Liver (tissue), 3 donors: ENCODE measurements at regions not wholly inside any gene's neighbourhood (a gene's known extent, or its start where the extent isn't known, plus 50 kb on each side); places are given as distances from the start of the nearest gene placed in this dataset.
"Not testable (repeated sequence)": the region's sequence is repeated elsewhere in the genome, so short reads cannot be mapped to it uniquely, and the experiment has no call there.

Experiments
- ATF3 ChIP-seq: IDR thresholded peaks from 2 replicates; pipeline ENCODE4 v1.6.1; 2016; ENCODE audit warnings: antibody characterized with exemption
- CTCF ChIP-seq: fragments of 150-350 bp; IDR thresholded peaks from 2 replicates; pipeline ENCODE4 v1.5.1; 2017; ENCODE audit warnings: improper control_type of control experiment, low read depth, low read length; ENCODE audit not compliant: missing input control
- EGR1 ChIP-seq, 2 donors: IDR thresholded peaks; 2 replicates each; pipeline ENCODE4 v1.6.1; 2016 to 2018; ENCODE audit warnings: antibody characterized with exemption in 2 of 2, low read depth in 2 of 2
- FOXA1 ChIP-seq: IDR thresholded peaks from 2 replicates; pipeline ENCODE4 v1.6.1; 2016; ENCODE audit warnings: antibody characterized with exemption
- FOXA2 ChIP-seq: IDR thresholded peaks from 2 replicates; pipeline ENCODE4 v1.6.1; 2016; ENCODE audit warnings: antibody characterized with exemption
- HNF4A ChIP-seq, 2 donors: conservative IDR thresholded peaks; 2 replicates each; pipeline ENCODE4 v1.6.1; 2016; ENCODE audit warnings: antibody characterized with exemption in 2 of 2, mild to moderate bottlenecking in 2 of 2
- MAX ChIP-seq: IDR thresholded peaks from 2 replicates; pipeline ENCODE4 v1.6.1; 2016; ENCODE audit warnings: antibody characterized with exemption
- RAD21 ChIP-seq, 2 donors: IDR thresholded peaks; 2 replicates each; pipeline ENCODE4 v1.6.1; 2016; ENCODE audit warnings: antibody characterized with exemption in 2 of 2, mild to moderate bottlenecking in 2 of 2
- REST ChIP-seq: IDR thresholded peaks from 2 replicates; pipeline ENCODE4 v1.6.1; 2016; ENCODE audit warnings: antibody characterized with exemption, mild to moderate bottlenecking
- RXRA ChIP-seq, 2 donors: IDR thresholded peaks; 2 replicates each; pipeline ENCODE4 v1.6.1; 2017 to 2018; ENCODE audit warnings: antibody characterized with exemption in 2 of 2, mild to moderate bottlenecking in 1 of 2
- SP1 ChIP-seq: IDR thresholded peaks from 2 replicates; pipeline ENCODE4 v1.6.1; 2018; ENCODE audit warnings: antibody characterized with exemption, mild to moderate bottlenecking
- TAF1 ChIP-seq: conservative IDR thresholded peaks from 2 replicates; pipeline ENCODE4 v1.6.1; 2016; ENCODE audit warnings: antibody characterized with exemption, mild to moderate bottlenecking
- YY1 ChIP-seq: IDR thresholded peaks from 2 replicates; pipeline ENCODE4 v1.6.1; 2016; ENCODE audit warnings: antibody characterized with exemption, mild to moderate bottlenecking
- ZBTB33 ChIP-seq: IDR thresholded peaks from 2 replicates; pipeline ENCODE4 v1.6.1; 2016; ENCODE audit warnings: antibody characterized with exemption
- donor health status: healthy.
- donor health status: healthy.

GRCh38 chr19:27942607-27943006 is 1270.3 kb downstream of the UQCRFS1 start:
- not testable (repeated sequence) for TF ChIP-seq FOXA2; RAD21 (IDR thresholded peaks at IDR 0.05); TAF1; CTCF; MAX; HNF4A (conservative IDR thresholded peaks at IDR 0.05); YY1; REST; ZBTB33; ATF3; FOXA1; RXRA (IDR thresholded peaks at IDR 0.05); SP1; EGR1 (IDR thresholded peaks at IDR 0.05; ENCODE audit: low read depth in 2 of 2)
